HL-60 (cell line): ENCODE measurements at regions not wholly inside any gene's neighbourhood (a gene's known extent, or its start where the extent isn't known, plus 50 kb on each side); places are given as distances from the start of the nearest gene placed in this dataset.

ENCODE experiments used
- CTCF ChIP-seq: IDR thresholded peaks from one replicate; pipeline ENCODE4 v1.5.1; 2011; ENCODE audit warnings: low read length, control low read depth, inconsistent platforms; ENCODE audit not compliant: insufficient read depth
- GABPA ChIP-seq: IDR thresholded peaks from 2 replicates; pipeline ENCODE4 v1.6.1; 2012; ENCODE audit warnings: low read depth

- TF ChIP-seq GABPA (no peak), CTCF (no peak)
These were observed 125.0 kb downstream of the RXFP2 start for GRCh38 chr13:31864307-31864706.
